ENCODE measurements at regions not wholly inside any gene's neighbourhood (a gene's known extent, or its start where the extent isn't known, plus 50 kb on each side); places are given as distances from the start of the nearest gene placed in this dataset.
"Not testable (repeated sequence)": the region's sequence is repeated elsewhere in the genome, so short reads cannot be mapped to it uniquely, and the experiment has no call there.

DNA sequence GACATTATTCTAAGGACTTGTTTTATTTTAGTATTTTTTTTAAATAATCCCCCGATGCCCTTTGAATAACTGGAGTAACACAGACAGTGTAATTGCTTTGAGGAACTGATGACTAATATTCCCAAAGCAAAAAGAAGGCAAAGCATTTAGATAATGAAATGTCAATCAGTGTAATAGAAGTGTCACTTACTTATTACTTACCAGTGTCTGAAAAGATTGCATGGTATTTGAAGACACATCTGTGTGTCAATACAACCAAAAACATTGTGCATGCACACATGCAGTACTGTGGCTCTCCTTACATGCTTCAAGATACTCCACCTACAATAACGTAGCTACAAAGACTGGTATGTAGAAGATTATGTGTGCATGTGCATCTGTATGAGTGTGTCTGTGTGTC is 264.0 kb upstream of the ANO5 start:
- DNase-seq, result no peak

DNA sequence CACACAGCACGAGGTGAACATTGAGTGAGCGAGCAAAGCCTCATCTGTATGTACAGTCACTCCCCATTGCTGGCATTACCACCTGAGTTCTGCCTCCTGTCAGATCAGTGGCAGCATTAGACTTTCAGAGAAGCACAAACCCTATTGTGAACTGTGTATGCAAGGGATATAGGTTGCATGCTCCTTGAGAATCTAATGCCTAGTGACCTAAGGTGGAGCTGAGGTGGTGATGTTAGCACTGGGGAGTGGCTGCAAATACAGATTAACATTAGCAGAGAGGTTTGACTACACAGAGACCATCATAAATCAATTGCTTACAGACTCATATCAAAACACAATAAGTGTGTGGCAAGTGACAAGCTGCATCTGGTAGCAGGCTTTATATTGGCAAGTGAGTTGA is 262.5 kb upstream of the ANO5 start:
- DNase-seq, result no peak

DNA sequence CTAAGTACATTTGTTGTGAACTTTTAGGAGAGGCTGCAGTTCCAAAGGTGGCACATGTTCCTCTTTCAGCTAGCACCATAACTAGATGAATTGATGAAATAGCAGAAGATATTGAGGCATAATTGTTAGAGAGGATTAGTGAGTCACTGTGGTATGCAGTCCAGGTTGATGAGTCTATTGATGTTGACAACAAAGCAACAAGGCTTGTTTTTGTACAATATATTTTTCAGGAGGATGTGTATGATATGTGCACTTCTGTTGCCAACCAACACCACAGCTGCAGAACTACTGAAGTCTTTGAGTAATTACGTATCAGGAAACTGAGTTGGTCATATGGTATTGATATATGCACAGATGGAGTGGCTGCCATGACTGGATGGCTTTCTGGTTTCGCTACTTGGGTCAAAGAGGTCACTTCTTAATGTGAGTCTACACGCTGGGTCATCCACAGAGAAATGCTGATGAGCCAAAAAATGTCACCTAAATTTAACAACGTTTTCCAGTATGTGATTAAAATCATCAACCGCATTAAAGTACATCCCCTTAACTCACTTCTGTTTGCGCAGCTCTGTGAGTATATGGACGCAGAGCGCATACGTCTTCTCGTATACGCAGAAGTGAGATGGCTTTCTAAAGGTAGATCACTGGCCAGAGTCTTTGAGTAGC is 261.3 kb upstream of the ANO5 start:
- no peak for DNase-seq

DNA sequence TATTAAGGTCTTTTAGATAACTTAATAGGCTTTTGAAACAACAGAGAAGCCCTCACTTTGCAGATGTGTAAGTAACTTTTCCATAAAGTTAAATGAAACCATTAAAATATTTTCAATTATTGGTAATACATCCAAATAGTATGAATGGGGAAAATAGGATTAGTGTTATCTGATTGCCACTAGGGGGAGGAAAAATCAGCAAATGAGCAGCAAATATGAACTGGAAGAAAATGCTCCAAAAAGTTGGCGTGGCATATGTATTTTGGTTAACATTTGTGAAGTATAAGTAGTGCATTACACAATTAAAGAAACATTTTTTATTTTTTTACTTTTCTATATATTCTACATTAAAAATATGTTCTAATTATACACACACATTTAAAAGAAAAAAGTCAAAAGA is 259.8 kb upstream of the ANO5 start:
- no peak for DNase-seq

DNA sequence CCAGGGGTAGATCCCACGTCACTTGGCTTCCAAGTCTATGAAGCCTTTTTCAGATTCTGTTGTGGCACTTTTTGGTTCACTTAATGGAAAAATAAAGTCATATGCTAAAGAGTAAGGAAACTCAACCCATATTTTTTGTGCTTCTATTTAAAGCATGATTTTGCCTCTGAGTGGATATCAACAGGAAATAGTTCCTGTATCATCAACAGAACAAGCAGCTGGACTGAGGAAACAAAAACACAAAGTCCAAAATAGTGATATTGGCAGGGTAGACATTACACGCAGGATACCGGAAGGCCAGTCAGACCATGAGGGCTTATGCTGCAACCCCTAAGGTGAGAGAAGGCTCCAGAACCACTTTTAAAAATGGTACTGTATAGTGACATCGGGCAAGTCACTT is 248.3 kb upstream of the ANO5 start:
- no peak for DNase-seq

DNA sequence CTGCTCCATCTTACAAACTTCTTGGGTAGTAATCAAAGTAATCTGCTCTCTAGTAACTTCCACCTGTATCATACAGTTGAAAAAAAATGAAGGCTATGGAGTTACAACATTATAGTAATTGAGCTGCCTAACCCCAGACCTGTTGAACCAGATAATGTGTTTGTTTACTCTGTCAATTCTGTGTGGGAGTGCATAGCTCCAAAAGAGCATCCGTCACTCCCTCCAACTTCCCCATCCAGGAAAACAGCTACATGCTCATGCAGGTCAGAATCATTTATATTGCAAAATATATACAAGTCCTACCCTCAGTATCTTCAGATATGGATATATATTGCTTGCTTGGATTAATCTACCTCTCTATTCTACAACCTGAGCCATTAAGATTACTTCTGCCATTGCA is 244.0 kb upstream of the ANO5 start:
- DNase-seq, result peak; percentile 7

DNA sequence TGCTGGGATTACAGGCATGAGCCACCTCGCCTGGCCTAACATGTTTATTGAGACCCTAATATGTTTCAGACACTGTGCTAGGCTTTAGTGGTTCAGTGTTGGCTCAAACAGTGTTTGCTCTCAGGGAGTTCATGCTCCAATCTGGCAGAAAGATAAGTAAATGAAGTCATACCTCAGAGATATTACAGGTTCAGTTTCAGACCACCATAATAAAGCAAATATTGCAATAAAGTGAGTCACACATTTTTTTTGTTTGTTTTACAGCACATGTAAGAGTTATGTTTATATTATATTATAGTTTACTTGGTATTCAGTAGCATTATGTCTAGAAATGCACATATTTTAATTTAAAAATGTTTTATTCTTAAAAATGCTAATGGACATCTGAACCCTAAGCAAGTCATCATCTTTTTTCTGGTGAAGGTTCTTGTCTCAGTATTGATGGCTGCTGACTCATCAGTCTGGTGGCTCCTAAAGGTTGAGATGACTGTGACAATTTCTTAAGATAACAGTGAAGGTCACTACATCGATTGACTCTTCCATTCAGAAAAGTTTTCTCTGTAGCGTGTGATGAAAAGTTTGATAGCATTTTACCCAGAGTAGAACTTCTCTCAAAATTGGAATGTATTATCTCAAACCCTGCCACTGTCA is 243.0 kb upstream of the ANO5 start:
- no peak for DNase-seq

DNA sequence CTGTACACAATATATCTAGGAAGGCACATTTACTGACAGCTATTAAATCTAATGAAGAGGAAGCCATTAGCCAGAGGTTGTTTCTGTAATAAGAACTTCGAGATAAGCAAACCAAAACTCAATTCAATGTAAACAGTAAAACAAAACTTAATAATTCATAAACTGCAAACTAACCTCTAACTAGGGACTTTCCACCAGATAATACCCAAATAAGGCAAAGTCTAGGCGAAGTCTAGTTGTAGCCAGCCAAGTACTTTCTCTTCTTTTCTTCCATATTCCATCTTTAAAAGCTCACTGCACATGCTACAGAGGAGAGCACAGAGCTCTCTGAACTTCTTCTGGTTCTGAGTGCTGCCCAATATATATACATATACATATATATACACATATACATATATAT is 229.9 kb upstream of the ANO5 start:
- no peak for DNase-seq

DNA sequence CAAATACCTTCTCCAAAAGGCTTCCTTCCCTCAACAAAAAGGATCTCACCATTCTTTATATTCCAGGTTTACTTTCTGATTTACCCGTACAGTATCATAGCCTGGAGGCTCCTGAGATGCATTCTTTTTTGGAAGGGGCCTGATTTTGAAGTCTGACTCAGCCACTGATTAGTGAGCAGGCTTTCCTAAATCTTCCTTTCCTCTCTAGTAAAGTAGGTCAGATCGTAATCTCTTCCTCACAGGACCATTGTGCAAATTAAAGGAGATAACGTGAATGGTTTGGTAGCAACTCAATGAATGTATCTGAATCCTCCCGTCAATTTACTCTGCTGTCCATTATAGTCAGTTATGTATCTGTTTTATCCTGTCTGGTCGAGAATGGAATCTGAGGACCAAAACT is 227.7 kb upstream of the ANO5 start:
- no peak for DNase-seq

DNA sequence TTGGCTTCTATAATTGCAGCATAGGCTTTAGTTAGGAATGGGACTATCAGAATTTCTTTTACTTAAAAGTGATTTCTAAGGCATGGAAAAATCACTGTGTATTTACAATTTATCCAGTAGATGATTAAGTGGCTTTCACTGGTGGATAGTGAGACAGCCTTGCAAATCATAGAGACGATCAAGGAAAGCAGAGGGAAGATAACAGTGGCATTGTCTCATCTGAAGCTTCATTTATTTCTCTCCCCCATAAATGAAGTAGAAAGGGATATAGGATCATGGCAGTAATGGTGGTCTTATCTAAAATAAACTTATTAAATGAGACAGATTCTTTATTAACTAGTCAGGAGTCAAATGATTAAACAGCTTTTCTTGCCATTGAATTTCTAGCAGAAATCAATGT is 224.2 kb upstream of the ANO5 start:
- no peak for DNase-seq

DNA sequence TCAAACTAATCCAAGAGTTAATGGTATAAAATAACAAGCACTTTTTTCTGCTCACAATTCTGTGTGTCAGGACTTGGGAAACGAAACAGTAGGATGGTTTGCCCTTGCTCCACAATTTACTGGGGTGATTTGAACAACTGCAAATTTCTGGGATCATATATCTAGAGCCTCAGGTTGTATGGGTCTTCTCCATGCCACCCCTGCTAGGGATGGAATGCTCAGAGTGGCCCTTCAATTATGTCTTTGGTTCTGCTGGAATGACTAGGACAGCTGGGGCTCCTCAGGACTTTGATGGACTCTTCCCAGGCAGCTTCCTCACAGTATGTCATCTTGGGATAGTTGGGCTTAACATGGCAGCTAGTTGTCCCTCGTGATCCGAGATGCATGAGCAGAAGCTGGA is 223.0 kb upstream of the ANO5 start:
- DNase-seq, result no peak

DNA sequence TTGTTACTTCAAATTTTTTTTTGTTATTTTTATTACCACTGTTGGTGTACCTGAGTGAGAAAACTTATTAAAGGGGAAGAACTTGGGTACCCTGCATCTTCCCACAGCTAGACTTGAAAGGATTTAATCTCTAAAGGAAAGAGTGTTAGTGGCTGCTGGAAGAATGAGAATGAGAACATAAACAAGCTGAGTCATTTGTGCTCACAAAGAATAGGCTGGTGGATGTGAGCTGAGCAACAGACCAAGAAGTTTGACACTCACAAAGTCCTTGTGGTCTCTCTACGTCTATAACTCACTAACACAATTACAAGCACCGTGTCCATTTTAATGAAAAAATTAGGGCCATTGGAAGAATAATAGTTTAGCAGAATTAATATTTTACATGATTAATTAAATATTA is 217.6 kb upstream of the ANO5 start:
- DNase-seq, result no peak

DNA sequence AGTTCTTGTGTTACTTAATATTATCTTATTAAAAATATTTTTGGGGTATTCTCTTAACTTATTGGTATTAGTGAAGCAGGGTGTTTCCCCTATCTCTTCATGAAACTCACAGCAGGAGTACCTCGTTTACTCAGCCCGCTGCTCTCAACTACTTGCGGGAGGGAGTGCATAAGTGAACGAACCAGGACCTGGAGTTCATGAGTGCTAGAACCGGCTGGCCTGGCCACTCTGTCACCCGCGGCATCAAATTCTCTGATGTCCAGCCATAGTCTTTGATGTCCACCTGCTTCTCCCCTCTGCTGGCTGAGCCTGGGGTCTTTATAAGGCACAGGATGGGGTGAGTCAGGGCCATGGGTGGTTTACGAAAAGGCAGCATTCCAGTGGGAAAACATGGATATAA is 216.7 kb upstream of the ANO5 start:
- DNase-seq, result no peak

DNA sequence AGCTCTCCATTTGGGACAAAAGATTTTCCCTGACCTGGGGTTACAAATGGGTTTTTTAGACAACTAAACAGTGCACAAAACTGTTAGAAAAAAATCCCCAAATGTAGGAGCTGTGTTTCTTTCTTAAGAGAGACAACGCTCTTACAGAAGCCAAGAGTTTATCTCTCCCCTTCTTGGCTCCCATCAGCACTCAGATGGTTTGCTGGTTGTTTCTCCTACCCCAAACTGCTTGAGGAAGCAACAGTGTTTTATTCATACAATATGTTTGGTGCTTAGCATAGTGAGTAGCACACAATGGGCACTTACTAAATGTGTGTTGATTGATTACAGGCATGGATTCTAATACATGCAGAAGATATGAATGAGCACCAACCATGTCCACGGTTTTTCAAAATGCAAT is 209.5 kb upstream of the ANO5 start:
- no peak for DNase-seq

DNA sequence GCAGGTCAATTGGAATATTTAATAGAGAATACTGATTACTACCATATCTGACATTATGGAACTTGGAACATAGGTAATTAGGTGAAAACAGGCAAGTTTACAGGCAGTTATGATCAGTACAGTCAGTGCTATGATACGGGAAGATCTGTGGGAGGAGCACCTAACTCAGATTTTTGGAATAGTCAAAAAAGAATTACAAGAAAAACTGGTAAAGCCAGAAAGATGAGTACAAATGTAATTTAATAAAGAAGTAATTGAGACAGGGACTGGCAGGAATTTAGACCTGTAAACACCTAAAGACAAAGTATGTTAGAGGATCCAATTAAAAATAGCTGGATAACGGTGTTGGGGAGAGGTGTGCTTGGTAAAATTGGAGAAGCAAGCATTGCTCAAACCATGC is 206.5 kb upstream of the ANO5 start:
- no peak for DNase-seq

DNA sequence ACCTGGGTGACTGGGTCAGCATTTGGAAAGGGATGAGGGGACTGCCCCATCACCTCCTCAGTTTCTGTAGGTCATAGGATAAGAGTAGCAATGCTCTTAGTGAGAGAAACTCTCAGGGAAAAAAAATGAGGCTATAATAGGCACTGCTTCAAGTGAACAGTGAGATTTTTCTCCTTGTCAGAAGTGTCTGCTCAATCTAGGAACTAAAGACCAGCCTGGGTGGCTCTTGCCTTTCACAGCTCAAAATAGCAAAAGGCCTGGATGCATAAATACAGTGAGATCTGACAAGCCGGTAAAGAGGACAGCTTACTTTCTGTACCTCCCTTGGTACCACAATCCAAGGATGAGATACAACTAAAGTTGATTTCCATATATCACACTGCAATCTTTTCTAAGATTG is 205.6 kb upstream of the ANO5 start:
- DNase-seq, result no peak

DNA sequence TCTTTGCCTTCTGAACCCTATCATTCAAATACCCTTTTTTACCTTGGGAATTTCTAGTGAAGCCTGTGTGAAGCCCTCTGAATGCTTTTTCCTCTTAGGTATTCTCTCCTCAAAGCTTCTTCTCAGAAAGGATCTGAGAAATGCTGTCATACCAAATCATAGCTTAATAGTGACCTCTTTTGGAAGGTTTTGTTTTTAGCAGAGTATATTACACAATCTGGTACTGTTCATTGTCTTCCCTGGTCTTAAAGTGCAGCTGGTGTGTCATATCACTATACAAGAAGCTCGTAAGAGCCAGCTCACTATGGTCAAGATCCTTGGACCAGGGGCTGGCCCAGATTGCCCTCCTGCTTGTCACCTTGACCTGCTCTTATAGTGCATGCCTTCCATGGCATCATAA is 204.4 kb upstream of the ANO5 start:
- DNase-seq, result no peak

DNA sequence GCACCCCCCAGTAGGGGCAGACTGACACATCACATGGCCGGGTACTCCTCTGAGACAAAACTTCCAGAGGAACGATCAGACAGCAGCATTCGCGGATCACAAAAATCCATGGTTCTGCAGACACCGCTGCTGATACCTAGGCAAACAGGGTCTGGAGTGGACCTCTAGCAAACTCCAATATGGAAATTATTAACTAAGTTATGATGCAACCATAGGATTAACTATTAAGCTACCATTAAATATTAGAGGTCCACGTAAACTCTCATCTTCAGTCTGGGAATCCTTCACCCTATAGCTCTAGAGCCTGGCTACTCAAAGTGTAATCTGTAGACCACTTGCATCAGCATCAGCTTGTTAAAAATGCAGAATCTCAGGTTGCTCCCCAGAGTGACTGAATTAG is 191.1 kb upstream of the ANO5 start:
- DNase-seq, result not testable (repeated sequence)

DNA sequence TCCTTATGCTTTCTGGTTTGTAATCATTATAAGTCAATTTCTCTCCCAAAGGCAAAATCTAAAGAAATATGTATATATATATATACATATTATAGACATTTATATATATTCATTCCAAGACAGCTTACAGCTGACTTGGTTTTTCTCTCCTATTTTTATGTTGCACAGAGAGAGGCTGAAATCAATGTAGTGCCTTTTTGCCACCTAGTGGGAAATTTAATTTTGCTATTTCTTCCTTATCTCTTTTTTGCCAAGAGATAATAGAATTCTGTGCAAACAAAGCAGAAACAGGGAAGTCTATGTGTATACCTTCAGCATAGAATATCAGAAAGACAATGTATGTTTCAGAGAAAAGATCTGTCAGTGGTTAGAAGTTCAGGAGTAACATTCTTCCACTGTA is 186.0 kb upstream of the ANO5 start:
- no peak for DNase-seq

DNA sequence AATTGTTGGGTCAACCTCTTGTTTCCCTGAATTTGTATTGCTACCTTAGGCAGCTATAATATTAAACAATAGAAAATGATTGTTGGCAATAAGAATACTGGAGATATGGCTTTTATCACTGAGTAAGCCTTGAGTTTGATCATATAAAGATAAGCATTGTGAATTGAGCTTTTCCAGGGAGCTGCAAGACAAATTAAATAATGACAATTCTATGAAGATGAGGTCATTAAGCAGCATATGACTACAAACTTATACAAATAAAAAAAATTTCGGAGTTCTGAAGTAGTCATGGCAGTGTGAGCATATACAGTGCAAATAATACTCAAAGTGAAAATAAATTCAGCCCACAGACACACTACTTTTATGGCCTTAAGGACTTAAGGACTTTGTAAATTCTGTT is 161.1 kb upstream of the ANO5 start:
- DNase-seq, result no peak

DNA sequence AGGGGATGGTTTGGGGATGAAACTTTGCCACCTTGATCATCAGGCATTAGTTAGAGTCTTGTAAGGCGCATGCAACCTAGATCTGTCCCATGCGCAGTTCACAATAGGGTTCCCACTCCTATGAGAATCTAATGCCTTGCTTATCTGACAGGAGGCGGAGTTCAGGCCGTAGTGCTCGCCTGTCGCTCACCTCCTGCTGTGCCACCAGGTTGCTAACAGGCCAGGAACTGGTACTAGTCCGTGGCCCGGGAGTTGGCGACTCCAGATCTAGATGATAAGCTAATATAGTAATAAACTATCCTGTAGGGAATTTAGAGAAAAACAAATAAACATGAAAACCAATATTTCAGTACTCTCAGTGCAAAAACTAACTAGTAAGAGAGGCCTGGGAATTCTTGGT is 155.4 kb upstream of the ANO5 start:
- no peak for DNase-seq

DNA sequence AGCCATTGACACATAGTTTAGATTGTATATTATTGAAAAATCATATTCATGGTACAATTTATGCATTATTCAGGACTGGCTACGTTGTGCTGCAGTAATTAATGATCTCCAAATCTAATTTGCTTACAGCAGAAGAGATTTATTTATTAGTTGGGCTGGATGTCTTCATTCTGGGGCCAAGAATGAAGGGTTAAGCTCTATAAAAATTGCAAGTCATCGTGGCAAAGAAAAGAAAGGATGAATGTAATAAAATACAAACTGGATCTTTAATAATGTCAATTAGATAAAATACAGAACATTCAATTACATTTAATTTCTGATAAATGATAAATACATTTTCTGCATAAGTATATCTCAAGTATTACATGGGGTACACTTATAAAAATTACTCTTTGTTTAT is 151.8 kb upstream of the ANO5 start:
- no peak for DNase-seq

DNA sequence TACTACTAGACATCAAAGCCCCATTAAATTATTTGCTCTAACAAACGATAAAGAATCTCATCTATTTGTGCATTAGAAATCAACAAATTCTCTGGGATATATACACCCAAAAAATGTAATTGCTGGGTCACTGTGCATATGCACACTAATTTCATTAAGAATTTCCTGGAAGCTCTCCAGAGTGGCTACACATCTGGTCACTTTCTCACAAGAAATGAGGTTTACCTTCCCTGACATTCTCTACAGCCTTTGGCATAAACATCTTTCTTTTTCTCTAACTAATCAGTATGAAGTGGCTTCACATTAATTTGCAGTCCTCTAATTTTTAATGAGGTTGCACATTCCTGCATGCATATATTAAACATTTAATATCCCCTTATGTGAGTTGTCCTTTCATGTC is 150.8 kb upstream of the ANO5 start:
- no peak for DNase-seq

DNA sequence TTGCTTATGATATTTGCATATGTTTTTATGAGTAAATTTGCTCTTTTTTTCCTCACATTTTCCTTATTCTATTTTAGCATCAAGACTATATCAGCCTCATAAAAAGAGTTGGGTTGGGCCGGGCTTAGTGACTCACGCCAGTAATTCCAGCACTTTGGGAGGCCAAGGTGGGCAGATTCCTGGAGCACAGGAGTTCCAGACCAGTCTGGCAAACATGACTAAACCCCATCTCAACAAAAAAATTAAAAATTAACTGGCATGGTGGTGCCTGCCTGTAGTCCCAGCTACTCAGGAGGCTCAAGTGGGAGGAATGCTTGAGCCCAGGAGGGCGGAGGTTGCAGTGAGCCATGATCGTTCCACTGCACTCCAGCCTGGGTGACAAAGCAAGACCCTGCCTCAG is 148.8 kb upstream of the ANO5 start:
- no peak for DNase-seq

All from renal pelvis (tissue), 1 donor.